ENCODE measurements at regions not wholly inside any gene's neighbourhood (a gene's known extent, or its start where the extent isn't known, plus 50 kb on each side); places are given as distances from the start of the nearest gene placed in this dataset.

DNA sequence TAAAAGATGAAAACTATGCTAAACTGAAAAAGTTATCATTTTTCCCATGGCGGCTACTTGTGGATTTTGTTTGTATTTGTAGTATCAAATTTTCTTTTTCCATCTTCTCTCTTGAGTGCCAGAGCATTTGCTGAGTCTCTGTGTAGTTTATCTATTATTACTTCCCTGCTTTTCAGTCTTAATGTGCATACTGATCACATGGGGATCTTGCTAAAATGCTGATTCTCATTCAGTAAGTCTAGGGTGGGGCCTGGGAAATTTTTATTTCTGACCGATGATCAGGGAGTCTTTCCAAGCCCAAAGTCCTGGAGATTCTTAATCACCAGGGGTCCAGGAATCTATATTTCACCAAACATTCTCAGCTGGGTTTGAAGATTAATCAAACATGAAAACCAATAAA is 189.0 kb upstream of the GOT2 start:
- no peak overlapping the region for H3K4me3 ChIP-seq (ENCODE audit: control insufficient read depth, low read depth, low read length)
- DNase-seq (ENCODE audit: low read depth): no peak
- TF ChIP-seq, protein P1, sequence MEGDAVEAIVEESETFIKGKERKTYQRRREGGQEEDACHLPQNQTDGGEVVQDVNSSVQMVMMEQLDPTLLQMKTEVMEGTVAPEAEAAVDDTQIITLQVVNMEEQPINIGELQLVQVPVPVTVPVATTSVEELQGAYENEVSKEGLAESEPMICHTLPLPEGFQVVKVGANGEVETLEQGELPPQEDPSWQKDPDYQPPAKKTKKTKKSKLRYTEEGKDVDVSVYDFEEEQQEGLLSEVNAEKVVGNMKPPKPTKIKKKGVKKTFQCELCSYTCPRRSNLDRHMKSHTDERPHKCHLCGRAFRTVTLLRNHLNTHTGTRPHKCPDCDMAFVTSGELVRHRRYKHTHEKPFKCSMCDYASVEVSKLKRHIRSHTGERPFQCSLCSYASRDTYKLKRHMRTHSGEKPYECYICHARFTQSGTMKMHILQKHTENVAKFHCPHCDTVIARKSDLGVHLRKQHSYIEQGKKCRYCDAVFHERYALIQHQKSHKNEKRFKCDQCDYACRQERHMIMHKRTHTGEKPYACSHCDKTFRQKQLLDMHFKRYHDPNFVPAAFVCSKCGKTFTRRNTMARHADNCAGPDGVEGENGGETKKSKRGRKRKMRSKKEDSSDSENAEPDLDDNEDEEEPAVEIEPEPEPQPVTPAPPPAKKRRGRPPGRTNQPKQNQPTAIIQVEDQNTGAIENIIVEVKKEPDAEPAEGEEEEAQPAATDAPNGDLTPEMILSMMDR (conservative IDR thresholded peaks at IDR 0.05; ENCODE audit: control insufficient read depth, insufficient read depth, low read depth, low read length): no peak

DNA sequence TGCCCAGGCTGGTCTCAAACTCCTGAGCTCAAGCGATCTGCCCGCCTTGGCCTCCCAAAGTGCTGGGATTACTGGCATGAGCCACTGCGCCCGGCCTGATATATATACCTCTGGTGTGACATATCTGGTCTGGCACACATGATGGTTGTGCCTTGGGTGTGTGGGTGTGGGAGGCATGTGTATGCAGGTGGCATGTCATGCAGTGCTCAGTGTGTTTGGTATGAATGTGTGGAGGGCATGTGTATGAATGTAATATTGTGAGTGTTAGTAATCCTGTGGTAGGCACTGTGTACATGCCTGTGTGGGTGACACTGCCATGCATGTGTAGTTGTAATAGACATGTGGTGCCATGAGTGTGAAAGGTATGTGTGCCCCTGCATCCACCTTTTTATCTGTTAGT is 179.3 kb upstream of the GOT2 start:
- DNase-seq (ENCODE audit: low read depth): no peak
- TF ChIP-seq, protein P1 (conservative IDR thresholded peaks at IDR 0.05; ENCODE audit: control insufficient read depth, insufficient read depth, low read depth, low read length): no peak
- H3K4me3 ChIP-seq (ENCODE audit: control insufficient read depth, low read depth, low read length): no peak overlapping the region

DNA sequence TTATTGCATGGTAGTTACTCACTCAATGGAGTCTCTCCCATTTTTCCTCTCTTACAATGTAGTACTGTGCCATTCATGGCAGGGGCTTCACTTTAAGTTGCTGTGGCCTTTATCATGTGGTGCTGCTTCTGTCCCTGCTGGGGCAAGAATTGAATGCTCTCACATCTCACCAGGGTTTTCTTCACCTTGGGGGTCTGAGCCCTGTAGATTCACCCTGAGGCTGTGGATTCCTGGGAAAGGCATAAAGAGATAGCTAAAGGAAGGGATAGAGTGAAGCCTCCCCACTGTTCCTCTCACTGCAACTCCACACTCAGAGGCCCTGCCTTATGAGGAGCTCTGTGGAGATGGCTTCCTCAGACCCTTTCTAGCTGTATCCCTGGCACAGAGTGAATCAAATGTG is 178.5 kb upstream of the GOT2 start:
- DNase-seq (ENCODE audit: low read depth): no peak
- no peak overlapping the region for H3K4me3 ChIP-seq (ENCODE audit: control insufficient read depth, low read depth, low read length)
- TF ChIP-seq, protein P1 (conservative IDR thresholded peaks at IDR 0.05; ENCODE audit: control insufficient read depth, insufficient read depth, low read depth, low read length): no peak

DNA sequence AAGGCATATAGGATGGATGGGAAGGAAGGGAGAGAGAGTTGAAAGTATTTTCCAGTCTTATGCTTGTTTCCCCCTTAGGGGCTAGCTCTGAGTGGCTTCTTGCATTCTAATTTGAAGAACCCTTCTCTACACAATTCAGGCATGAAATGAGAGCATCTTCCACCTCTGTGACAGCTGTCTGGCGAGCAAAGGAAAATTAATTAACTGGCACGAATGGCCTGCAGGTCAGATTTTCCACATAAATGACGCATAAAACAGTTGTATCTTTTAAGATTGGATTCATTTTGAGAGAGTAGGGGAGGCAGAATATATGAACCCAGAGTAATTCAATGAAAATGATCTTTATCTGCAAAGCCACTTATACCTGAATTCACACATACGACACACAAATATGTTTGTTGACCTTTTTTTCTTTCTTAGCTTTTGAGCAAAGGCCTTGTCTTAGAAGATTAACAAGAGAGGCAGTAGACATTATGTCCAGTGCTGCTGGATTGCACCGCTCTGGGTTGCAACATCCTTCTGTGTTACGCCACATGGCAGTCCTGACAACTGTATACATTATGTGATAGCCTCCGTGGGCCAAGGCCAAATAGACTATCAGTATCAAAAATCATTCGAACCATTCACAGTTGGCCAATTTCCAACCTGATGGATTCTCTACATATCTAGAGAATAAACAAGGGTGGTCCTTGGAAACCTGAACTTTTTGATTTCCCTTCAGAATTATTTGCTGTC is 173.0 kb upstream of the GOT2 start:
- no peak for DNase-seq (ENCODE audit: low read depth)
- H3K4me3 ChIP-seq (ENCODE audit: control insufficient read depth, low read depth, low read length): no peak overlapping the region
- TF ChIP-seq, protein P1 (conservative IDR thresholded peaks at IDR 0.05; ENCODE audit: control insufficient read depth, insufficient read depth, low read depth, low read length): no peak

DNA sequence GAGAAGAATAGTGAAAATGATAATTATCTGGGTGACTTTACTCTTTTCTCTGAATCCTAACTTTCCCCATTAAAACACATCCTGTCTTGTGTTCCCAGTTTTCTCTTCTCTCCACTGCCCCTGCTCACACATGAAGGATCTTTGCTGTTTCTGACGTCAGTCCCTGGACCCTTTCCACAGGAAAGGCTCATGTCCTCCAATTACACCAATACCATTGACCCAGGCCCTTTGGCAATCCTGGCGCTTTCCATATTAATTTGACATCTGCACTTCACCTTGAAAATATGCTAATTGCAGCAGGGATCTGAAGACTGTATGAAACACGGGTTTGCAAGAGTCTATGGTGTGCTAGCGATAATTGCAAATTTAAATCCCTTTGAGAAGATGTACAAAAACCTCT is 170.2 kb upstream of the GOT2 start:
- no peak for DNase-seq (ENCODE audit: low read depth)
- TF ChIP-seq, protein P1 (conservative IDR thresholded peaks at IDR 0.05; ENCODE audit: control insufficient read depth, insufficient read depth, low read depth, low read length): no peak
- no peak overlapping the region for H3K4me3 ChIP-seq (ENCODE audit: control insufficient read depth, low read depth, low read length)

DNA sequence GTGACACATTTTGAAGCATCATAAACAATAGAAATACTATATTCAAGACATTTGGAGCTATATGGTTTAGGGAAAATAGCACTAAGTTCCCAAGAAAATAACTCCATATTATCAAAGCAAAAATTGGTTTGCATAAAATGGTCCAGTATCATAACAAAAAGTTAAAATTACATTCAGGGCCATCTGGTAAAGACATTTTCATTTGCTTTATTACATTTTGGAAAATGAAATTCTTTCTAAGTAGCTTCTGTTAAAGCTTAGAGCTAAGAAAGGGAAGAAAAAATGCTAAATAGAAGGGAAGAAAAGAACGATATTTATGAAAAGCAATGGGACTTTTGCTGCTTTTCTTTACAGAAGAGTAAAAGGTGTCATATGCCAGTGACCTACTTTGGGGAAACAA is 155.4 kb upstream of the GOT2 start:
- H3K4me3 ChIP-seq (ENCODE audit: control insufficient read depth, low read depth, low read length): no peak overlapping the region
- DNase-seq (ENCODE audit: low read depth): no peak
- TF ChIP-seq, protein P1 (conservative IDR thresholded peaks at IDR 0.05; ENCODE audit: control insufficient read depth, insufficient read depth, low read depth, low read length): no peak
